Heart right ventricle (tissue), 16 donors: ENCODE measurements at regions not wholly inside any gene's neighbourhood (a gene's known extent, or its start where the extent isn't known, plus 50 kb on each side); places are given as distances from the start of the nearest gene placed in this dataset.
A peak's percentile ranks its signal among the peaks of the same experiment; 100 is the strongest.
"Not testable (repeated sequence)": the region's sequence is repeated elsewhere in the genome, so short reads cannot be mapped to it uniquely, and the experiment has no call there.

Experiments
- ATAC-seq, 8 donors: fragments of 200-7000 bp; cut with Tn5 transposase; one replicate each; pipeline ENCODE4 v1.9.1; 2020; ENCODE audit warnings: mild to moderate bottlenecking in 8 of 8, moderate library complexity in 8 of 8, moderate number of reproducible peaks in 1 of 8
- DNase-seq, 2 donors: peaks; one replicate each; pipeline ENCODE4 v3.0.0-alpha.2; 2020
- H3K27ac ChIP-seq, 10 donors: fragments of 200-600 bp; sonication (generic) in 2 of 10; one replicate each; pipeline versions ENCODE4 v1.5.0 to v1.8.0; 2020 to 2022; ENCODE audit warnings: mild to moderate bottlenecking in 3 of 10
- H3K27me3 ChIP-seq, 7 donors: fragments of 200-600 bp; one replicate each; pipeline ENCODE4 v1.8.0; 2021 to 2022; ENCODE audit warnings: mild to moderate bottlenecking in 2 of 7
- H3K36me3 ChIP-seq, 9 donors: fragments of 200-600 bp; sonication (generic) in 1 of 9; one replicate each; pipeline versions ENCODE4 v1.5.0 to v1.8.0; 2020 to 2022; ENCODE audit warnings: mild to moderate bottlenecking in 2 of 9
- H3K4me1 ChIP-seq, 9 donors: fragments of 200-600 bp; sonication (generic) in 1 of 9; one replicate each; pipeline versions ENCODE4 v1.5.0 to v1.8.0; 2020 to 2022; ENCODE audit warnings: mild to moderate bottlenecking in 4 of 9
- H3K4me3 ChIP-seq, 10 donors: fragments of 200-600 bp; sonication (generic) in 2 of 10; one replicate each; pipeline versions ENCODE4 v1.5.0 to v1.8.0; 2020 to 2022; ENCODE audit warnings: mild to moderate bottlenecking in 7 of 10, moderate library complexity in 2 of 10
- H3K9me3 ChIP-seq, 11 donors: fragments of 200-600 bp in 10 of 11; sonication (generic) in 2 of 11; one replicate each; pipeline versions ENCODE4 v1.5.0 to v1.8.0; 2013 to 2022; ENCODE audit warnings: mild to moderate bottlenecking in 2 of 11, control low read depth in 1 of 11, moderate library complexity in 1 of 11
- WGBS, 2 donors: extraction: QIAGEN DNeasy Blood & Tissue Kit; methylation state at CpG; one replicate each; pipeline ENCODE4 v1.1.7; 2013; ENCODE audit warnings: inconsistent platforms in 1 of 2; 5-methylcytosine and 5-hydroxymethylcytosine counted together
- intact Hi-C, 10 donors: fragments of 100-400 bp; cut with DNase I; formaldehyde crosslinking; loops; one replicate each; pipeline versions ENCODE4 v1.11.1 to v1.14.2; 2022
- TF ChIP-seq, protein P1 (sequence below), 9 donors: fragments of 200-600 bp; sonication (generic) in 2 of 9; IDR thresholded peaks; one replicate each; pipeline versions ENCODE4 v1.5.0 to v1.8.0; 2021 to 2022; ENCODE audit warnings: antibody characterized with exemption in 9 of 9, mild to moderate bottlenecking in 5 of 9, moderate library complexity in 1 of 9
- donor health status: Arrhythmogenic right ventricular cardiomyopathy.
- donor health status: ischemic (EF 13 %, LVEDD 7.1; RV severe dilation, severe dysfunction).
- donor health status: healthy with polysubstance abuse.
- donor health status: DM: no; HTN: yes; CAD: no.
- donor health status: DM: no; HTN: no; CAD: no.
- donor health status: ischemic (EF 25% LVEDD 6.9; RV normal size, moderate dysfunction).
- donor health status: ischemic (EF 25% LVEDD 5.7; RV mildly dilated, moderate dysfunction).
- donor health status: healthy.
- donor health status: DM: yes; HTN: yes; CAD: no.
- donor health status: Ischemic cardiomyopathy.
- donor health status: ischemic (EF 35%, LVEDD 5.7; RV mildly dilated, moderate dysfunction).
- donor health status: nonischemic (EF 11% LVEDD 7.7; RV severe dilation, severe dysfunction).
- donor health status: DM: yes; HTN: yes; CAD: no.
- donor health status: PGD.
- donor health status: ischemic (EF 29% LVEDD 5.4; RV normal size, mild dysfunction).
- donor health status: nonischemic (EF 23%, LVEDD 6.1; RV moderate dilation, normal function).

DNA sequence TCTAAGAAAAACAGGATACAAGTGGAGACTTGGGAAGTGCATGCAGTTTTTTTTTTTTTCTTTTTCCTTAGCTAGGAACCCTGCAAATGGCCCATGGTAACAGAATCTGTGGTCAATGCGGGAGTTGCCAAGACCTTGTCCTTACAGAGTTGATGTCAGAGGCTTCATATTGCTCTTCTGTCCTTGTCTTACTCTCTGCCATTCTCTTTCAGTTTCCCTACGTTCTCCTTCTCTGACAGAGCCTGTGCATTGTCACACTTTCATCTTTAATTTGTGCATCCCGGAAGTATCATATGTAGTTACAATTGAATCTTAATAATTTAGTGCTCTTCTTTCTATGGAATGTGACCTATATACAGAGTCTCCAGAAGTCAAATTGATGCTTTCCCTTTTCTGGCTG lies 986.9 kb downstream of the TMEM121 start:
- intact Hi-C loops: no loop called here
- 26 to 62% methylated on average over 3 of the region's 3 CpGs for WGBS, 2 donors
- no peak overlapping the region for H3K4me3 ChIP-seq
- H3K36me3 ChIP-seq: no peaks in the 10 kb centered on the region
- no peak for DNase-seq
- TF ChIP-seq, protein P1, sequence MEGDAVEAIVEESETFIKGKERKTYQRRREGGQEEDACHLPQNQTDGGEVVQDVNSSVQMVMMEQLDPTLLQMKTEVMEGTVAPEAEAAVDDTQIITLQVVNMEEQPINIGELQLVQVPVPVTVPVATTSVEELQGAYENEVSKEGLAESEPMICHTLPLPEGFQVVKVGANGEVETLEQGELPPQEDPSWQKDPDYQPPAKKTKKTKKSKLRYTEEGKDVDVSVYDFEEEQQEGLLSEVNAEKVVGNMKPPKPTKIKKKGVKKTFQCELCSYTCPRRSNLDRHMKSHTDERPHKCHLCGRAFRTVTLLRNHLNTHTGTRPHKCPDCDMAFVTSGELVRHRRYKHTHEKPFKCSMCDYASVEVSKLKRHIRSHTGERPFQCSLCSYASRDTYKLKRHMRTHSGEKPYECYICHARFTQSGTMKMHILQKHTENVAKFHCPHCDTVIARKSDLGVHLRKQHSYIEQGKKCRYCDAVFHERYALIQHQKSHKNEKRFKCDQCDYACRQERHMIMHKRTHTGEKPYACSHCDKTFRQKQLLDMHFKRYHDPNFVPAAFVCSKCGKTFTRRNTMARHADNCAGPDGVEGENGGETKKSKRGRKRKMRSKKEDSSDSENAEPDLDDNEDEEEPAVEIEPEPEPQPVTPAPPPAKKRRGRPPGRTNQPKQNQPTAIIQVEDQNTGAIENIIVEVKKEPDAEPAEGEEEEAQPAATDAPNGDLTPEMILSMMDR (IDR thresholded peaks at IDR 0.05): no peak
- peaks cover 0 to 3% (median 0%) of the 10 kb centered on the region in 9 donors for H3K4me1 ChIP-seq
- no peaks in the 10 kb centered on the region for H3K9me3 ChIP-seq
- H3K27ac ChIP-seq: no peak overlapping the region
- no peak for ATAC-seq
- peaks cover 0 to 39% (median 6%) of the 10 kb centered on the region in 7 donors for H3K27me3 ChIP-seq

DNA sequence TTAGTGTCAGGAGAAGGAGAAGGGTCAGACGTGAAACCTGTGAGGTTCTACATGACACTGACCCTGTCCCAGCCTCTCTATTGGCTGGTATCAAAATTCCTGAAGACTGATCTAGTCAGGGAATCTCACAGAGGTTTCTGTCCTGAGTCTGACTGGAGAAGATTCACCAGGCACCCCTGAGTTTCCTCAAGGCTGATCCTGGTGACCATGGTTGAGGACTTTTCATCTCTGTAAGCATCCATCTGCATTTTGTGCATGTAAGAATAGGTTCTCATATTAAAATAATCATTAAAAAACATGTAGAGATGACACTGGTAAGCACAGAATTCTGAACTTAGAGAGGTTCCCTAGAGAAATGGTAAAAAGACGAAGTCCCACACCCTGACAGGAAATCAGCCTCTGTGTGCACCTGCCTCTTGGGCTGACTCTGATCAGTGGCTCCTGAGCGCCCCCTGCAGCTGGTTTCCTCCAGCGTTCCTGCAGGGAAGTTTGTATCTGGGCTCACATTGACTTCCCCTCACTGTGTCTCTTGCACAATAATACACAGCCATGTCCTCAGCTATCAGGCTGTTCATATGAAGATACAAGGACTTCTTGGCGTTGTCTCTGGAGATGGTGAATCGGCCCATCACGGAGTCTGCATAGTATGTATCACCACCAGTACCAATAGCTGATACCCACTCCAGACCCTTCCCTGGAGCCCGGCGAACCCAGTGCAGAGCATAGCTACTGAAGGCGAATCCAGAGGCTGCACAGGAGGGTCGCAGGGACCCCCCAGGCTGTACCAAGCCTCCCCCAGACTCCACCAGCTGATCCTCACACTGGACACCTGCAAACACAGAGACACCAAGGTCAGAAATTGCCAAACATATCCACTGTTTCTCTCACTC lies 991.9 kb downstream of the TMEM121 start:
- TF ChIP-seq, protein P1 (IDR thresholded peaks at IDR 0.05): peak in 3 of 9 donors; percentile 25 to 52 (median 26)
- Histone ChIP-seq H3K36me3 (no peaks in the 10 kb centered on the region), H3K27me3 (peaks cover 0 to 64% (median 0%) of the 10 kb centered on the region in 7 donors), H3K4me3 (no peak overlapping the region), H3K4me1 (peaks cover 0 to 3% (median 0%) of the 10 kb centered on the region in 9 donors), H3K27ac (no peak overlapping the region), H3K9me3 (no peaks in the 10 kb centered on the region)
- WGBS, 2 donors: 44 to 46% methylated on average over 11 of the region's 11 CpGs
- ATAC-seq (no peak), DNase-seq (peak in 1 of 2 donors; percentile 43)
- intact Hi-C loops: no loop called here

DNA sequence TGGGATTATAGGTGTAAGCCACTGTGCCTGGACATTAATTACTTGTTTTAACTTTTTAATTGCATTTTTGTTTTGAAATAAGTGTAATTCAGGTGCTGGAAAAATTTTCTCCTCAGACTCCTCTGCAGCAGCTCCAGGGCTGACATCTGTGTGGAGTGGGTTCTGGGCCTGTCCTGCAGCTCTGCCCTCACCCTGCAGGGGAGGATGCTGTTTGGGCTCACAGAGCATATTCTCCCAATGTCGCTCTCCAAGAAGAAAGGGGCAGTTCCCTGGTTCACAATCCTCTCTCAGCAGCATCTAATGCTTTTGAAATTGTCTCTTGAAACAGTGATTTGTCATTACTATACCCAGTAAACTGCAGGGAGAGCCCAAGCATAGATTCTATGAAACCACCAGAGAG lies 995.7 kb downstream of the TMEM121 start:
- intact Hi-C loops: not testable (repeated sequence)
- WGBS, 2 donors: 27 to 32% methylated on average over 1 of the region's 1 CpG

DNA sequence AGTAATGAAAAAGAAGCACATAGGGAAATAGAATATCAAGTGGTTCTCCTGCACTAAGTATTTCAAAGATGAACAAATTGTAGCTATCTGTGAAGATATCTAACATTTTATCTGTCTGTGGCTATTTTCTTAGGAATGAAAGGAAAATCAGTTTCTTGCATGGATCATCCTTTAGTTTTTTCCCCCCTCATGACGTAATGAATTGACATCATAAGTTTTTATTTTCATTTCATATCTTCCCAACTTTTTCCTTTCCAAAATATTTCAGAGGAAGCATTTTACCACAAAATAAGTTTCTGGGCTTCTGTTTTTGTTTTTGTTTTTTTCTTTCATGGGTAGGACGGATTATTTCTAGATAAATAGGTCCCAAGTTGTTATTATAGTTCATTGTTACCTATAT lies 996.6 kb downstream of the TMEM121 start:
- TF ChIP-seq, protein P1 (IDR thresholded peaks at IDR 0.05): no peak
- ATAC-seq (no peak), DNase-seq (no peak)
- H3K36me3 ChIP-seq: no peaks in the 10 kb centered on the region
- no peak overlapping the region for H3K4me3 ChIP-seq
- peaks cover 0 to 1% (median 0%) of the 10 kb centered on the region in 9 donors for H3K4me1 ChIP-seq
- 0 to 19% methylated on average over 2 of the region's 2 CpGs for whole genome bisulfite sequencing, 2 donors
- H3K9me3 ChIP-seq: peaks cover 0 to 3% (median 0%) of the 10 kb centered on the region in 11 donors
- peaks cover 0 to 43% (median 6%) of the 10 kb centered on the region in 7 donors for H3K27me3 ChIP-seq
- no peak overlapping the region for H3K27ac ChIP-seq
- intact Hi-C loops: no loop called here

More for the DNA sequence above, 995.7 kb downstream of the TMEM121 start:
- not testable (repeated sequence) for H3K36me3 ChIP-seq, H3K4me3 ChIP-seq, H3K27ac ChIP-seq, H3K4me1 ChIP-seq, DNase-seq, ATAC-seq, H3K9me3 ChIP-seq
- H3K27me3 ChIP-seq: peaks cover 0 to 52% (median 6%) of the 10 kb centered on the region in 7 donors

DNA sequence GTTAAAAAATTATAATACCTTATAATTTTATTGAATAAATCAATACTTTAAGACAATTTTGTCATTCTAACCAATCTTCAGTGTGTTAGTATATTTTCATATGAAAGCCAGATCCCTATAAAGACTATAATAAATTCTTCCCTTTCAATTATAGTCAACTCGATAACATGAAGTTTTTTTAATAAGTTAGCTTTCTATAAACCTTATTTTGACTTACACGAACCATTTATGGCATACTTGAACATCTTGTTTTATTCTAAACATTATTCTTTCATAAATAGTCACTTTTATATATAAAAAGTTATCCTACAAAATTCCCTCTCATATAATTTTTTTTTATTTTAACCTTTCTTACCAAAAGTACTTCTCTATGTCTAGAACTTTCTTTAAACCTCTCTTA lies 1002.3 kb downstream of the TMEM121 start:
- H3K9me3 ChIP-seq: peaks cover 0 to 12% (median 0%) of the 10 kb centered on the region in 11 donors
- H3K4me3 ChIP-seq: no peak overlapping the region
- no peak overlapping the region for H3K27ac ChIP-seq
- peaks cover 0 to 34% (median 10%) of the 10 kb centered on the region in 7 donors for H3K27me3 ChIP-seq
- 35 to 45% methylated on average over 2 of the region's 2 CpGs for WGBS, 2 donors
- no peaks in the 10 kb centered on the region for H3K4me1 ChIP-seq
- no peaks in the 10 kb centered on the region for H3K36me3 ChIP-seq
- TF ChIP-seq, protein P1 (IDR thresholded peaks at IDR 0.05): no peak
- DNase-seq: no peak
- intact Hi-C loops: no loop called here
- no peak for ATAC-seq
